D721Med (cell line): ENCODE measurements at regions not wholly inside any gene's neighbourhood (a gene's known extent, or its start where the extent isn't known, plus 50 kb on each side); places are given as distances from the start of the nearest gene placed in this dataset.
"Not testable (repeated sequence)": the region's sequence is repeated elsewhere in the genome, so short reads cannot be mapped to it uniquely, and the experiment has no call there.

Experiments used
- DNase-seq: peaks from one replicate; pipeline ENCODE4 v3.0.0; 2011; ENCODE audit warnings: low spot score; ENCODE audit not compliant: insufficient read length
- FAIRE-seq: peaks from 2 replicates; lab custom pipeline; 2011; peaks lifted over from hg19 to GRCh38; lab: Jason Lieb, UNC
- CTCF ChIP-seq: IDR thresholded peaks from 2 replicates; pipeline ENCODE4 v1.5.1; 2012; ENCODE audit warnings: mild to moderate bottlenecking, control low read depth; ENCODE audit not compliant: insufficient read depth; ENCODE audit errors: missing control alignments

GRCh38 chr3:106522397-106522796 is 653.6 kb upstream of the CBLB start:
- no peak for TF ChIP-seq CTCF
- no peak for FAIRE-seq
- no peak for DNase-seq

GRCh38 chr3:106528932-106529331 is 660.1 kb upstream of the CBLB start:
- FAIRE-seq = no peak
- TF ChIP-seq CTCF = no peak
- DNase-seq = no peak

GRCh38 chr3:106529738-106530137 is 660.9 kb upstream of the CBLB start:
- FAIRE-seq = no peak
- no peak for TF ChIP-seq CTCF
- DNase-seq = no peak

- DNase-seq (no peak), FAIRE-seq (no peak)
- TF ChIP-seq CTCF = no peak
Measured at GRCh38 chr3:106530367-106530766, 661.6 kb upstream of the CBLB start.

- not testable (repeated sequence) for FAIRE-seq, DNase-seq
Measured at GRCh38 chr3:106531771-106532329, 663.0 kb upstream of the CBLB start.

- DNase-seq = no peak
- FAIRE-seq = no peak
Measured at GRCh38 chr3:106533093-106533787, 664.4 kb upstream of the CBLB start.

GRCh38 chr3:106533788-106534160 is 665.0 kb upstream of the CBLB start:
- no peak for DNase-seq
- FAIRE-seq = no peak
- no peak for TF ChIP-seq CTCF

More at GRCh38 chr3:106533093-106533787, 664.4 kb upstream of the CBLB start:
- no peak for TF ChIP-seq CTCF
